OCI-LY3 (cell line): ENCODE measurements at regions not wholly inside any gene's neighbourhood (a gene's known extent, or its start where the extent isn't known, plus 50 kb on each side); places are given as distances from the start of the nearest gene placed in this dataset.

Experiments used
- EZH2phosphoT487 ChIP-seq: fragments of 200-600 bp; shearing (Covaris generic); IDR thresholded peaks from 2 replicates; pipeline ENCODE4 v1.6.1; 2018; ENCODE audit warnings: antibody characterized with exemption, mixed run types, low read depth
- TF ChIP-seq, protein P1 (sequence below): fragments of 200-600, 300-600 bp; sonication (generic); IDR thresholded peaks from 2 replicates; pipeline ENCODE4 v1.5.1; 2014; ENCODE audit warnings: antibody characterized with exemption, low read length, low read depth

DNA sequence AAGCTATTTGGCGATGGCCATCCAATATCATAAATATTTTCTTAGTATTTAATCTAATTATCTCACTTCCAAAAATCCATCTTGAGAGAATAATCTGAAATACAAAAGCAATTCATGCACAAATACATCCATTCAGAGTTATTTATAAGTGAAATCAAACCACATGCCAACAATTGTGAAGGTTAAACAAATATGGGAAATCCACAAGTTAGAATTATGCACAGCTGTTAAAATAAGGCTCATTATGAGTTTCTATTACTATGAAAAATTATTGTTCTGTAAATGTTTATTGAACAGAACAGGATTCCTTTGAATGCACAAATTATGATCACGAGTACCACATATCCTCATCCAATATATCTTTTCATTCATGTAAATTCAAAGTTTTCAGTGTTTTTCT is 267.7 kb downstream of the PLOD2 start:
- TF ChIP-seq, protein P1, sequence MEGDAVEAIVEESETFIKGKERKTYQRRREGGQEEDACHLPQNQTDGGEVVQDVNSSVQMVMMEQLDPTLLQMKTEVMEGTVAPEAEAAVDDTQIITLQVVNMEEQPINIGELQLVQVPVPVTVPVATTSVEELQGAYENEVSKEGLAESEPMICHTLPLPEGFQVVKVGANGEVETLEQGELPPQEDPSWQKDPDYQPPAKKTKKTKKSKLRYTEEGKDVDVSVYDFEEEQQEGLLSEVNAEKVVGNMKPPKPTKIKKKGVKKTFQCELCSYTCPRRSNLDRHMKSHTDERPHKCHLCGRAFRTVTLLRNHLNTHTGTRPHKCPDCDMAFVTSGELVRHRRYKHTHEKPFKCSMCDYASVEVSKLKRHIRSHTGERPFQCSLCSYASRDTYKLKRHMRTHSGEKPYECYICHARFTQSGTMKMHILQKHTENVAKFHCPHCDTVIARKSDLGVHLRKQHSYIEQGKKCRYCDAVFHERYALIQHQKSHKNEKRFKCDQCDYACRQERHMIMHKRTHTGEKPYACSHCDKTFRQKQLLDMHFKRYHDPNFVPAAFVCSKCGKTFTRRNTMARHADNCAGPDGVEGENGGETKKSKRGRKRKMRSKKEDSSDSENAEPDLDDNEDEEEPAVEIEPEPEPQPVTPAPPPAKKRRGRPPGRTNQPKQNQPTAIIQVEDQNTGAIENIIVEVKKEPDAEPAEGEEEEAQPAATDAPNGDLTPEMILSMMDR = no peak
- no peak for TF ChIP-seq EZH2phosphoT487
